ENCODE measurements at regions not wholly inside any gene's neighbourhood (a gene's known extent, or its start where the extent isn't known, plus 50 kb on each side); places are given as distances from the start of the nearest gene placed in this dataset.

- H3K4me1 ChIP-seq (ENCODE audit: control insufficient read depth in 5 of 5, insufficient read depth in 5 of 5, low read length in 5 of 5): no peaks in the 10 kb centered on the region
- no peaks in the 10 kb centered on the region for H3K36me3 ChIP-seq (ENCODE audit: control insufficient read depth in 4 of 4, insufficient read depth in 4 of 4, low read length in 4 of 4)
- no peaks in the 10 kb centered on the region for H3K9me3 ChIP-seq (ENCODE audit: control insufficient read depth in 4 of 4, insufficient read depth in 3 of 4, low read length in 3 of 4)
- DNase-seq: no peak
- H3K27me3 ChIP-seq (ENCODE audit: control insufficient read depth in 3 of 3, insufficient read depth in 3 of 3, low read length in 2 of 3): no peaks in the 10 kb centered on the region
- 90 to 94% methylated on average over 3 of the region's 3 CpGs for WGBS, 2 donors
- no peak for TF ChIP-seq CTCF (IDR thresholded peaks at IDR 0.05; ENCODE audit: control extremely low read depth, extremely low read depth)
- H3K9ac ChIP-seq (ENCODE audit: insufficient read depth in 1 of 2, low read length in 2 of 2): no peak overlapping the region
- no peak overlapping the region for H3K27ac ChIP-seq (ENCODE audit: low read depth in 1 of 2, low read length in 1 of 2)
- no peak overlapping the region for H3K4me3 ChIP-seq
- ATAC-seq (ENCODE audit: insufficient read depth, low FRiP score): no peak
Measured at GRCh38 chr4:100674976-100675375, 157.2 kb upstream of the EMCN start.

DNA sequence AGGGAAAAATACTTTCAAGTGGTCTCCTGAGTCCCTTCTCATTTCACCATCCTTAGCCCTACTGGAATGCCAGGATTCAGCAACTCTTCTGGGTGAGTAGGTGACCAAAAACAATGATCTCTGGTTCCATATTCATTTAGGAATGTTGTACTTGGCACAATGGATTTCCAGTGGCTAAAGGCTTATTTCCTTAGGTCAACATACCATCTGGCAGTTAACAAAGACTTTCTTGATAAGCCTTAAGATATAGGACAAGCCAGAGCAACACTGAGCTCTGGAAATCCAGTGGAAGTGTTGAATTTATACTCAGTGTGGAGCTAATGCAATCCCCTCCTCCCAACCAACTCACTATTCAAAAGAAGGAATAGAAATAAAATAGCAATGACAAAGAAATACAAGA, 139.4 kb upstream of the EMCN start:
- H3K36me3 ChIP-seq (ENCODE audit: control insufficient read depth in 4 of 4, insufficient read depth in 4 of 4, low read length in 4 of 4): no peaks in the 10 kb centered on the region
- no peak overlapping the region for H3K9ac ChIP-seq (ENCODE audit: insufficient read depth in 1 of 2, low read length in 2 of 2)
- H3K4me3 ChIP-seq: no peak overlapping the region
- no peak overlapping the region for H3K27ac ChIP-seq (ENCODE audit: low read depth in 1 of 2, low read length in 1 of 2)
- no peak for ATAC-seq (ENCODE audit: insufficient read depth, low FRiP score)
- no peak for TF ChIP-seq CTCF (IDR thresholded peaks at IDR 0.05; ENCODE audit: control extremely low read depth, extremely low read depth)
- DNase-seq: no peak
- no peaks in the 10 kb centered on the region for H3K27me3 ChIP-seq (ENCODE audit: control insufficient read depth in 3 of 3, insufficient read depth in 3 of 3, low read length in 2 of 3)
- H3K9me3 ChIP-seq (ENCODE audit: control insufficient read depth in 4 of 4, insufficient read depth in 3 of 4, low read length in 3 of 4): no peaks in the 10 kb centered on the region
- H3K4me1 ChIP-seq (ENCODE audit: control insufficient read depth in 5 of 5, insufficient read depth in 5 of 5, low read length in 5 of 5): no peaks in the 10 kb centered on the region

GRCh38 chr4:100651499-100652175, 133.8 kb upstream of the EMCN start:
- Histone ChIP-seq H3K27me3 (ENCODE audit: control insufficient read depth in 3 of 3, insufficient read depth in 3 of 3, low read length in 2 of 3) (no peaks in the 10 kb centered on the region), H3K9me3 (ENCODE audit: control insufficient read depth in 4 of 4, insufficient read depth in 3 of 4, low read length in 3 of 4) (no peaks in the 10 kb centered on the region), H3K4me3 (no peak overlapping the region), H3K36me3 (ENCODE audit: control insufficient read depth in 4 of 4, insufficient read depth in 4 of 4, low read length in 4 of 4) (no peaks in the 10 kb centered on the region), H3K9ac (ENCODE audit: insufficient read depth in 1 of 2, low read length in 2 of 2) (no peak overlapping the region), H3K4me1 (ENCODE audit: control insufficient read depth in 5 of 5, insufficient read depth in 5 of 5, low read length in 5 of 5) (peaks cover 0 to 5% (median 0%) of the 10 kb centered on the region in 5 donors), H3K27ac (ENCODE audit: low read depth in 1 of 2, low read length in 1 of 2) (no peak overlapping the region)
- TF ChIP-seq CTCF (IDR thresholded peaks at IDR 0.05; ENCODE audit: control extremely low read depth, extremely low read depth): no peak
- DNase-seq (peak in 1 of 3 donors; percentile 2), ATAC-seq (ENCODE audit: insufficient read depth, low FRiP score) (no peak)
- WGBS, 2 donors: 52 to 69% methylated on average over 3 of the region's 3 CpGs

GRCh38 chr4:100649417-100649816, 131.6 kb upstream of the EMCN start:
- no peak for TF ChIP-seq CTCF (IDR thresholded peaks at IDR 0.05; ENCODE audit: control extremely low read depth, extremely low read depth)
- Histone ChIP-seq H3K9ac (ENCODE audit: insufficient read depth in 1 of 2, low read length in 2 of 2) (no peak overlapping the region), H3K27me3 (ENCODE audit: control insufficient read depth in 3 of 3, insufficient read depth in 3 of 3, low read length in 2 of 3) (no peaks in the 10 kb centered on the region), H3K9me3 (ENCODE audit: control insufficient read depth in 4 of 4, insufficient read depth in 3 of 4, low read length in 3 of 4) (no peaks in the 10 kb centered on the region), H3K4me1 (ENCODE audit: control insufficient read depth in 5 of 5, insufficient read depth in 5 of 5, low read length in 5 of 5) (peaks cover 0 to 5% (median 0%) of the 10 kb centered on the region in 5 donors), H3K36me3 (ENCODE audit: control insufficient read depth in 4 of 4, insufficient read depth in 4 of 4, low read length in 4 of 4) (no peaks in the 10 kb centered on the region), H3K4me3 (no peak overlapping the region), H3K27ac (ENCODE audit: low read depth in 1 of 2, low read length in 1 of 2) (no peak overlapping the region)
- 69 to 92% methylated on average over 1 of the region's 1 CpG for WGBS, 2 donors
- DNase-seq: no peak
- no peak for ATAC-seq (ENCODE audit: insufficient read depth, low FRiP score)

Data from lung (tissue), 11 donors.